GDM1 (cell line): ENCODE measurements at regions not wholly inside any gene's neighbourhood (a gene's known extent, or its start where the extent isn't known, plus 50 kb on each side); places are given as distances from the start of the nearest gene placed in this dataset.

Source experiments
- DNase-seq: peaks from one replicate; lab custom pipeline; 2025; lab: John Stamatoyannopoulos, UW

GRCh38 chr1:87615491-87615890, 286.8 kb downstream of the LMO4 start:
- DNase-seq: no peak

GRCh38 chr1:87615901-87616300, 287.2 kb downstream of the LMO4 start:
- no peak for DNase-seq

GRCh38 chr1:87620807-87621206, 292.1 kb downstream of the LMO4 start:
- no peak for DNase-seq

- no peak for DNase-seq
Observed at GRCh38 chr1:87629673-87630072, 301.0 kb downstream of the LMO4 start.

GRCh38 chr1:87632232-87632631, 303.6 kb downstream of the LMO4 start:
- DNase-seq: no peak

GRCh38 chr1:87636198-87636892, 307.7 kb downstream of the LMO4 start:
- no peak for DNase-seq

- no peak for DNase-seq
Observed at GRCh38 chr1:87638636-87639035, 310.0 kb downstream of the LMO4 start.

GRCh38 chr1:87641996-87642395, 313.3 kb downstream of the LMO4 start:
- no peak for DNase-seq

- DNase-seq: no peak
Observed at GRCh38 chr1:87642581-87643221, 314.0 kb downstream of the LMO4 start.

- no peak for DNase-seq
Observed at GRCh38 chr1:87644033-87644578, 315.4 kb downstream of the LMO4 start.

- no peak for DNase-seq
Observed at GRCh38 chr1:87644579-87645190, 316.0 kb downstream of the LMO4 start.

GRCh38 chr1:87647430-87648177, 318.9 kb downstream of the LMO4 start:
- no peak for DNase-seq

- DNase-seq: no peak
Observed at GRCh38 chr1:87648323-87649119, 319.8 kb downstream of the LMO4 start.

- no peak for DNase-seq
Observed at GRCh38 chr1:87650306-87650705, 321.6 kb downstream of the LMO4 start.

- no peak for DNase-seq
Observed at GRCh38 chr1:87652176-87652575, 323.5 kb downstream of the LMO4 start.

- DNase-seq: no peak
Observed at GRCh38 chr1:87665151-87665550, 336.5 kb downstream of the LMO4 start.

- DNase-seq: no peak
Observed at GRCh38 chr1:87666681-87667080, 338.0 kb downstream of the LMO4 start.

- DNase-seq: no peak
Observed at GRCh38 chr1:87669674-87670073, 341.0 kb downstream of the LMO4 start.

- no peak for DNase-seq
Observed at GRCh38 chr1:87673309-87673708, 344.6 kb downstream of the LMO4 start.

- no peak for DNase-seq
Observed at GRCh38 chr1:87673748-87674147, 345.1 kb downstream of the LMO4 start.

- DNase-seq: no peak
Observed at GRCh38 chr1:87674791-87675190, 346.1 kb downstream of the LMO4 start.

- no peak for DNase-seq
Observed at GRCh38 chr1:87678266-87678665, 349.6 kb downstream of the LMO4 start.
